G401 (cell line): ENCODE measurements at regions not wholly inside any gene's neighbourhood (a gene's known extent, or its start where the extent isn't known, plus 50 kb on each side); places are given as distances from the start of the nearest gene placed in this dataset.
"Not testable (repeated sequence)": the region's sequence is repeated elsewhere in the genome, so short reads cannot be mapped to it uniquely, and the experiment has no call there.

Source experiments
- DNase-seq: peaks from one replicate; pipeline ENCODE4 v3.0.0-alpha.2; 2015; ENCODE audit warnings: low spot score
- in situ Hi-C: cut with HindIII; loops from 2 replicates; pipeline ENCODE4 v1.10.0; 2016; ENCODE audit warnings: low sequenced_read_pairs, mixed read lengths

DNA sequence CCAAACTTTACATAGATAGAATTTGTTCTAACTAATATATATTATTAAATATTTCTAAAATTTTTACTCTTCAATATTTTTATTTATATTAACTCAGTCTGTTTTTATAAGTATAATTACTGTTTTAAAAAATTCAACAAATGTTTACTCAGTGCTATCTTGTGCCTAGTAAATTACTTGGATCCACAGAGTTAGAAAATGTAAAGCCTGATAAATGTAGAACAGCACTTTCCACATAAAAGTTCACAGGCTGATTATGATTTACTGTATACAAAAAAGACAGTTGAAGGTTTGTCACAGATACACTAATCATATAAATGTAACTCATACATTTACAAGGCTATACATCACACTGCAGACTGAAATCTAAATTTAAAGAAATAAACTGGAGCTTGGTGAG is 170.0 kb downstream of the FOXG1 start:
- in situ Hi-C loops, result no loop called here
- DNase-seq, result no peak

DNA sequence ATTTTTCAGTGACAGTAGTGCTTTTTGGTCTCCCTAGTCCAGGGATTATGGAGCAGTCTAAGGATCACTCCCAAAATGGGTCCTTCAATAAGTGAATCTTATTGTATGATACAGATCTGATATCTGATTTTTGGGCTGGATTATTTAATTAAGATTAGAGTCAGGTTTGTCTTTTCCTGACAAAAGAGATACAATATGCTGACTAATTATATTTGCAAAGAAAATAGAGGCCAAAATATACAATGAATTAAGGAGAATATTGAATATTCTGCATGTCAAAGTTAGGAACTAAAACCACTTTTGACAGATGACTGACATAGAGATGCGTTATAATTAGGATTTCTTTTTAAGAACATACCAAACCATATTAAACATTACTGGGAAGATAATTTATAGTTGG is 175.2 kb downstream of the FOXG1 start:
- in situ Hi-C loops, result no loop called here
- no peak for DNase-seq

DNA sequence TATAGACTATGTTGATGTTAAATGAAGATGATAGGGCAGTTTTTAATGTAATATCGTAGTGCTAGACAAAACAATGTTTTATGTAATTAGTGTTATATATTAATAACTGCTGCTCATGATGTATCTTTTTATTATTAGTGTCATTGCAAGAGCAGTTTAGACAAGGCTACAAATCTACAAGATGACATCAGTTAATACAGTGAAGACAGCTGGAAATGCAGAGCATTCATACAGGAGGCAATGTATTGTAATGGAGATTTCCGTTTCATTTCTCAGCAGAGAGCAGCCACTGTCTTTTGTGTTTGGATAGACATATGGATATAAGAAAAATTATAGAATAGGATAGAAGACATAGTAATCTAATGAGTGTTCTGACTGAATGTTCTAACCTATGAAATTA is 178.0 kb downstream of the FOXG1 start:
- no peak for DNase-seq
- in situ Hi-C loops, result no loop called here

DNA sequence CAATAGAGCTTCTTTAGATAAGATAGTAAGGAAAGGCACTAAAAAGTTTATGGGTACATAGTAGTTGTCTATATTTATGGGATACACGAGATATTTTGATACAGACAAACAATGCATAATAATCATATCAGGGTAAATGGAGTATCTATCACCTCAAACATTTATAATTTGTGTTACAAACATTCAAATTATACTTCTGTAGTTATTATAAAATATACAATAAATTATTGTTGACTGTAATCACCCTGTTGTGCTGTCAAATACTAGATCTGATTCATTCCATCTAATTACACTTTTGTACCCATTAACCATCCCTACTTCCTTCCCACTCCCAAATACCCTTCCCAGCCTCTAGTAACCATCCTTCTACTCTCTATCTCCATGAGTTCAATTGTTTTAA is 179.7 kb downstream of the FOXG1 start:
- no peak for DNase-seq
- in situ Hi-C loops, result no loop called here

DNA sequence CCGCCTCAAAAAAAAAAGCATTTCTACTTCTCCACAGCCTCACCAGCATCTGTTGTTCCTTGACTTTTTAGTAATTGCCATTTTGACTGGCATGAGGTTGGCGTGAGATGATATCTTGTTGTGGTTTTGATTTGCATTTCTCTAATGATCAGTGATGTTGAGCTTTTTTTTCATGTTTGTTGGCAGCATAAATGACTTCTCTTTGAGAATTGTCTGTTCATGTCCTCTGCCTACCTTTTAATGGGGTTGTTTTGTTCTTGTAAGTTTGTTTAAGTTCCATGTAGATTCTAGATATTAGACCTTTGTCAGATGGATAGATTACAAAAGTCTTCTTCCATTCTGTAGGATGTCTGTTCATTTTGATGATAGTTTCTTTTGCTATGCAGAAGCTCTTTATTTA is 182.9 kb downstream of the FOXG1 start:
- in situ Hi-C loops, result no loop called here

DNA sequence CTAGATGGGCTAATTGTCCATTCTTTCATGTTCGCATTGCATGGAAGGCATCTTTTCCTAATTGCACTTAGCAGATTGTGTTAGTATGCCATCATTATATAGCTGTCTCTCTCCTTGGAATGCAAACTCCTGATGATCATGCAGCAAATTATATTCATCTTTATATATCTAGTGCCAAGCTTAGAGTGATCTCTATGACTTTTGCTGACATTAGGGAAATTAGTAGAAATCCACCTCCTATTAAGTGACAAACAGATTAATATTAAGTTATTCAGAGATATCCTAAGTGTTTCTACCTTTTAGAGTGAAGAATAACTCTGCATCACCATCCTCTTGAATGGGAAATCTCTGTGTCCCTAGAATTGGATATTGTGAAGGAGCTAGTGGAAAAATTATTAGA is 185.6 kb downstream of the FOXG1 start:
- in situ Hi-C loops, result no loop called here
- no peak for DNase-seq

More for the DNA sequence above, 182.9 kb downstream of the FOXG1 start:
- no peak for DNase-seq

DNA sequence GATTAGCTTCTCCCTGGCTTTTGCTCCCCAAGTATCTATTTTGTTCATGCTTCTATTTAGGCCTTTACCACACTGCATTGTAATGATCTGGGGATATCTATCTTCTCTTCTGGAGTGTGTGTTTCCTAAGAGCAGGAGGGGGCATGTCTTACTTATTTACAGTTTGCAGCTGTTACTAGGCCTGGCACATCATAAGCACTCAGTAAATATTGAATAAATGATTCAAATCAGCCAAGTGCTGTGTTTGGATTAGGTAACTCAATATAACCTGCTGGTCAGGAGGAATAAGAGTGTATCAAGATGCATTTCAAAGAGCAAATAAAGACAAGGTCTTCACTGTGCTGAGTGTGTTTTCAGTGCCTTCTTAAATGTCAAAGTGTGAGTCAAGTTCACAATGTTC is 186.1 kb downstream of the FOXG1 start:
- in situ Hi-C loops, result no loop called here
- no peak for DNase-seq

DNA sequence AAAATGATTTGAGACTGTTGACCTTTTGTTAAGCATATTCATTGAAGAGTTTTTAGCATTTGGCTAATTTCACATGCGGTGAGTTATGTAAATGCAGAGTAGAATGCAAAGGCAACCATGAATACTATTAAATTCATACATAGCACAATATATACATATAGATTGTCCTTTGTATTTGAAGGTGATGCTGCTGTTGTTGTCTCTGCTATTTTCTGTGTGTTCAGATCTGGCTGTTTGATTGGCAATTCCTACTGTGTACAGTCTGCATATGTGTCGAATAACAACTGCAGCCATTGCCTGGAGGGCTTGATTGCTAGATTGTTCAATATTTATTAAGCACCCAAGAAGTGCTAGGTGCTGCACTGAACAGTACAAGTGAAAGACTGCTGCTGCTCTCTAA is 187.4 kb downstream of the FOXG1 start:
- no peak for DNase-seq
- in situ Hi-C loops, result no loop called here

DNA sequence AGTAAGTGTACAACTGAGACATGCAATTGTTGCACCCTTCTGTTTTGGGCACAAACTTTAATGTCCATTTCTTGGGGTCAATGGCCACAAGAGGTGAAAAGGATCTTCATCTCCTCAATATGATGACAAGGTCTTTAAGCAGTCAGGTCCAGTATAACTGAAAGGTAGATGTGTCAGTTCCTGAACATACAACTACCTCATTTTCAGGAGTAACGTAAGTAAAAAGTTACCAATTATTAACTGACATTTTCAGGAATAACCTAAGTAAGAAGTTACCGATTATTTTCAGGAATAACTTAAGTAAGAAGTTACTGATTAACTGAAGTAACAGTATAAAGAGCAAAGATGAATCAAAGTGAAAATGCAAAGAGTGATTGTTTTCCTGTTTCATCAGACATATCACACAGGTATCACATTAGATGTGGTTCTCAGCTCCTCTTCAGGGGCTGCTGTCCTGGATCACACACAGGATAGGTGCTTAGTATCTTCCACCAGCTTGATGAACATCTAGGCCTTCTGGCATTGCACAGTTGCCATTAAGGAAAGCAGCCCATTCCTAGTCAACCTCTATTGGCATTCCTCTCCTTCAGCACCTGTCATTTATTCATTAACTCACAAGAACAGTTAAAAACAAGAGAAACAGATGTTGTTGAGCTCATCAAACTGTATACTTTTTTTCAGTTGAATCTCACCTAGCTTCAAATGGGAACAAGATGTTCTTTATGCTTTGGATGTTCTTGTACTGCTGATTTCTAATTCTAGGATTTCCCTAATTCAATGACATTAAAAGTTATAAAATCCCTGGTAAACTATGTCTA is 200.0 kb downstream of the FOXG1 start:
- in situ Hi-C loops, result no loop called here
- DNase-seq, result no peak

DNA sequence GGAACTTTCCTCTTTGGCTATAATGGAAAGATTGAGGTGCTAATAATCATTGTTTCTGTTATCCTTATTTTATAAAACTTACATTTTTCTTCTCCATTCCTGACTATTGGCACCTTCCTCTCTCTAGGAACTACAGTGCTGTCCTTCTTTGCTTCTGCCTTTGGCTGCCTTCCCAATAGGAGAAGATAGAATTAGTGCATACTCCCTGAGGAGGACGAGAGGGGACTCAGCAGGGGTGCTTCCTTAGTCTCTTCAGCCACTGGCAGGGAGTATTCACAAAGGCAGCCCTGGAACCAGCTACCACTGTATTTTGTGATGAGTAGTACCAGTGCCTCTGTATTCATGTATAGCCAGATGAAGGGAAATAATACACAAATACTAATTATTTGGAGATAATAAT is 208.5 kb downstream of the FOXG1 start:
- no peak for DNase-seq
- in situ Hi-C loops, result no loop called here

DNA sequence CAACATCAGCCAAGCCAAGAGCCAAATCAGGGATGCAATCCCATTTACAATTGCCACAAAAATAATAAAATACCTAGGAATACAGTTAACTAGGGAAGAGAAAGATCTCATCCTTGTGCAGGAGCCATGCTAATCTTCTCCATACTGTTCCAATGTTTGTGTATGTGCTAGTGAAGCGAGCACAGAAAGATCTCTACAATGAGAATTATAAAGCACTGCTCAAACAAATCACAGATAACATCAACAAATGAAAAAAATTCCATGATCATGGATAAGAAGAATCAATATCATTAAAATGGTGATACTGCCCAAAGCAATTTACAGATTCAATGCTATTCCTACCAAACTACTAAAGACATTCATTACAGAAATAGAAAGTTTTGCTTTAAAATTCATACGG is 215.6 kb downstream of the FOXG1 start:
- DNase-seq, result no peak
- in situ Hi-C loops, result no loop called here

DNA sequence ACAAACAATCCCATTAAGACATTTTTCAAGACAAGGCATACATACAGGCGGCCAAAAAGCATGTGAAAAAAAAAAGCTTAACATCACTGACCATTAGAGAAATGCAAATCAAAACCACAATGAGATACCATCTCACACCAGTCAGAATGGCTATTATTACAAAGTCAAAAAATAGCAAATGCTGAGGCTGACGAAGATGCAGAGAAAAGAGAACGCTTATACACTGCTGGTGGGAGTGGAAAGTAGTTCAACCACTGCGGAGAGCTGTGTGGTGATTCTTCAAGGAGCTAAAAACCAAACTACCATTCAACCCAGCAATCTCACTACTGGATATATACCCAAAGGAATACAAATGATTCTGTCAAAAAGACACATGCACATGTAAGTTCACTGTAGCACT is 216.7 kb downstream of the FOXG1 start:
- in situ Hi-C loops, result no loop called here
- no peak for DNase-seq

DNA sequence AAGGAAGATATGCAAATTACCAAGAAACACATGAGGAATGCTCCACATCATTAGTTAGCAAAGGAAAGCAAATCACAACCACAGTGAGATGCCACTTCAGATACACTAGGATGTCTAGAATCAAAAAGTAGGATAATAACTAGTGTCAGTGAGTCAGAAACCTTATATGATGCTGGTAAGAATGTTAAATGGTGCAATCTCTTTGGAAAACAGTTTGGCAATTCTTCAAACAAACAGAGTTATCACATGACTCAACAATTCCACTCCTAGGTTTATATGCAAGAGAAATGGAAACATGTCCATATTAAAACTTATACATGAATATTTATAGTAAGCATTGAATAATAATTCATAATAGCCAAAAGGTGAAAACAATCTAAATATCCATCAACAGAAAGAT is 220.9 kb downstream of the FOXG1 start:
- in situ Hi-C loops, result no loop called here
- DNase-seq, result no peak

DNA sequence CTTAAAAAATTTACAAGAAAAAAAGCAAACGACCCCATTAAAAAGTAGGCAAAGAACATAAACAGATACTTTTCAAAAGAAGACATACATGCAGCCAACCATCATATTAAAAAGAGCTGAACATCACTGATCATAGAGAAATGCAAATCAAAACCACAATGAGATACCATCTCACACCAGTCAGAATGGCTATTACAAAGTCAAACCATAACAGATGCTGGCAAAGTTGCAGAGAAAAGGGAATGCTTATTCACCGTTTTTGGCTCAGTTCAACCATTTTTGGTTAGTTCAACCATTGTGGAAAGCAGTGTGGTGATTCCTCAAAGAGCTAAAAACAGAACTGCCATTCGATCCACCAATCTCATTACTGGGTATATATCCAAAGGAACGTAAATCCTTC is 230.6 kb downstream of the FOXG1 start:
- DNase-seq, in situ Hi-C loops: not testable (repeated sequence)

DNA sequence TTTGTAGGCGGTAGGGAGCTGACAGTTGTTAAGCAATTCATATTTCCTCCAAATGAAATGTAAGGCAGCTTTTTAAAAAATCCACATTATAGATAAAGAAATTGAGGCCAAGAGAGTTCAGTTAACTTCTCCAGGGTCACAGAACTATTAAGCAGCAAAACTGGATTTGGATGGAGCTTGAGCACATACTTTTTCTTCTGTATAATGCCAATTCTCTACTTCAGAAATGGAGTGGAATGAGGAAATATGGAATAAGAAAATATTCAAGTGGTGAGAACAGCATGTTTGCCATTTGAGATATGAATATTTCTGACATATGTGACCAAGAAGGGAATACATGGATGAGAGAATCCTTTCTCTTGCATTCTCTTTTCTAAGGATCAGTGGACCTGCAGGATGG is 233.1 kb downstream of the FOXG1 start:
- no peak for DNase-seq
- in situ Hi-C loops, result no loop called here

DNA sequence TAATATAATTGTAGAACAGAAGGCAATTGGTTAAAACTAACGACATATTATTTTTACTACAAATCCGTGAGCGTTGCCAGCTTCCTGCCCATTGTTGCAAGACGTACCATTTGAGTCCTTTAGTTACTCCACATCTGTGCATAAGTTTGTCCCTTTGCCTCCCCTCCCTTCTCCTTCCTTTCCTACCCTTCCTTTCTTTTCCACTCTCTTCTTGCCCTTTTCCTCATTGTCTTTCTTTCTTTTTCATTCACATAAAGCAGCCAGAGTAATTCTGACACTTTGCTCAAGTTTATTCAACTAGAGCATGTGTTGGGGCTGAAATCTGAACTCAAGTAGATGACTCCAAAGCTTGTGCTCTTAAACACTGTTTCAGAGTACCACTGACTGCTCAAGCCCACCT is 239.1 kb downstream of the FOXG1 start:
- DNase-seq, result no peak
- in situ Hi-C loops, result no loop called here

DNA sequence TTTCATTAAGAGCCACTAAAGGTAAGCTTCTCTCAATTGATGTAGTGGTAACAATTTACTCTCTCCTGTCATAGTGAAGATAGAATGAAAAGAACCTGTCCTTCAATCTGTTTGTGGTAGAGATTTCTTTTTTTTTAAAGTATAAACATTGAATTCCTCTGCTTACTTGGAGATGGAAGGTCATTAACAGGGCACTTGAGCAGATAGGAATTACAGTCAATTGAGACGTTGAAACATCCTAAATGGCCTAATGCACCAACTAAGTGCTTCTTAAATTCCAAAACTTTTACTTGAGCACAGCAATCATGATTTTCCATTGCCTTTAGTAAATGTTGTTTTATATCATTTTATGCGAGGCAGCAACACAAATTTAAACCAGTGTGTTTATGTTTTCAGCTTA is 241.4 kb downstream of the FOXG1 start:
- no peak for DNase-seq
- in situ Hi-C loops, result no loop called here

DNA sequence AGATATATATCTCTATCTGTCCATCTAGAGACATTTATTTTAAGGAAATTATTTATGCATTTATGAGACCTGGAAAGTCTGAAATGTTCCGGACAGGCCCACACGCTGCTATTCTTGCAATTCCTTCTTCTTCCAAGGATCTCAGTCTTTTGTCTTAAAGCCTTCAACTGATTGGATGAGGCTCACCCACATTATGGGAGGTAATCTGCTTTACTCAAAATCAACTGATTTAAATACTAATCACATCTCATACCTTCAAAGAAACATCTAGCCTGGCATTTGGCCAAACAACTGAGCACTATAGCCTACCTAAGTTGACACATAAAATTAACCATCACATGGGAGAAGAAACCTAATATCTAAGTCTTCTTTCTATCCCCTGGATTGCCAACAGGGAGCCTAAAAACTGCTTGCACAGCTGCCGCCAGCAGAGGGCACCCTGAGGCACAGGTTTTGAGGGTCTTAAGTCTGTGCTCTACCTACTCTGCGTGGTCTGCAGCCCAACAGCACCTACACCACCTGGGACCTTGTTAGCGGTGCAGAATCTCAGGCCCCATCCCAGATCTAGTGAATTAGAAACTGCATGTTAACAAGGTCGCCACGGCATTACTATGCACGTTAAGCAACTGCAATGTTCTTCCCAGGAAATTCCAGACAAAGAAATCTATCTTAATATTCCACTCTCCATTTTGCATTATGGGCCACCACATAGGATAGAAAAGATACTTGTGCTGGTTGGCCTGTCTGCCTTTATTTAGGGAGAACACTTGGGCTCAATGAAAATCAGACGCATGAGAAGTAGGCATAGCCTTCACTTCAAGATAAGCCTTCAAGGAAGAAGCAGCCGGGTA is 249.7 kb downstream of the FOXG1 start:
- in situ Hi-C loops, result no loop called here

DNA sequence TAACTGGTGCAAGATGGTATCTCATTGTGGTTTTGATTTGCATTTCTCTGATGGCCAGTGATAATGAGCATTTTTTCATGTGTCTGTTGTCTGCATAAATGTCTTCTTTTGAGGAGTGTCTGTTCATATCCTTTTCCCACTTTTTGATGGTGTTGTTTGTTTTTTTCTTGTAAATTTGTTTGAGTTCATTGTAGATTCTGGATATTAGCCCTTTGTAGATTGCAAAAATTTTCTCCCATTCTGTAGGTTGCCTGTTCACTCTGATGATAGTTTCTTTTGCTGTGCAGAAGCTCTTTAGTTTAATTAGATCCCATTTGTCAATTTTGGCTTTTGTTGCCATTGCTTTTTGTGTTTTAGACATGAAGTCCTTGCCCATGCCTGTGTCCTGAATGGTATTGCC is 256.9 kb downstream of the FOXG1 start:
- DNase-seq, in situ Hi-C loops: not testable (repeated sequence)

More for the DNA sequence above, 249.7 kb downstream of the FOXG1 start:
- DNase-seq, result no peak

DNA sequence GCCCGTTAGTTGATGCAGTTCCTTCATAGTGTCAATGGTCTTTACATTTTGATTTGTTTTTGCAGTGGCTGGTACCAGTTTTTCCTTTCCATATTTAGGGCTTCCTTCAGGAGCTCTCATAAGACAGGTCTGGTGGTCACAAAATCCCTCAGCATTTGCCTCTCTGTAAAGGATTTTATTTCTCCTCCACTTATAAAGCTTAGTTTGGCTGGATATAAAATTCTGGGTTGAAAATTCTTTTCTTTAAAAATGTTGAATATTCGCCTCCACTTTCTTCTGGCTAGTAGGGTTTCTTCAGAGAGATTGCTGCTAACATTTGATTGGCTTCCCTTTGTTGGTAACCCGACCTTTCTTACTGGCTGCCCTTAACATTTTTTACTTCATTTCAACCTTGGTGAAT is 260.9 kb downstream of the FOXG1 start:
- in situ Hi-C loops, DNase-seq: not testable (repeated sequence)
